ENCODE measurements at regions not wholly inside any gene's neighbourhood (a gene's known extent, or its start where the extent isn't known, plus 50 kb on each side); places are given as distances from the start of the nearest gene placed in this dataset.

- TF ChIP-seq PRDM4 (tag by site-specific recombination; IDR thresholded peaks at IDR 0.05) = no peak
Observed at GRCh38 chr20:17870086-17870740, 98.4 kb downstream of the SNX5 start (continued).

GRCh38 chr20:17869295-17869994 lies 99.1 kb downstream of the SNX5 start:
- Histone ChIP-seq H3K36me3 (ENCODE audit: control insufficient read depth in 2 of 2, insufficient read depth in 1 of 2, low read length in 2 of 2) (no peaks in the 10 kb centered on the region), H3K4me1 (ENCODE audit: control insufficient read depth, insufficient read depth, low read length) (no peaks in the 10 kb centered on the region), H3K4me3 (ENCODE audit: low read depth, low read length) (no peak overlapping the region), H3K9me3 (ENCODE audit: control insufficient read depth, insufficient read depth, low read depth, low read length) (no peaks in the 10 kb centered on the region), H3K27ac (ENCODE audit: extremely low read depth, low read depth, low read length) (no peak overlapping the region)
- TF ChIP-seq ZNF221 (tag by site-specific recombination; IDR thresholded peaks at IDR 0.05; ENCODE audit: borderline replicate concordance) = no peak
- no peak for TF ChIP-seq ZNF16 (tag by site-specific recombination; IDR thresholded peaks at IDR 0.05; ENCODE audit: low read depth)
- no peak for TF ChIP-seq ZBTB48 (tag by site-specific recombination; IDR thresholded peaks at IDR 0.05)
- TF ChIP-seq ZNF707 (tag by site-specific recombination; IDR thresholded peaks at IDR 0.05) = no peak
- no peak for TF ChIP-seq ZNF335 (tag by site-specific recombination; conservative IDR thresholded peaks at IDR 0.05)
- TF ChIP-seq ZNF239 (tag by site-specific recombination; IDR thresholded peaks at IDR 0.05) = no peak
- TF ChIP-seq ZNF510 (tag by site-specific recombination; IDR thresholded peaks at IDR 0.05; ENCODE audit: insufficient replicate concordance) = no peak
- no peak for TF ChIP-seq ZNF341 (tag by site-specific recombination; IDR thresholded peaks at IDR 0.05; ENCODE audit: low read depth)
- ChIA-PET CTCF (no interaction called here), POLR2A (no interaction called here)

GRCh38 chr20:17868700-17869231 lies 99.8 kb downstream of the SNX5 start:
- POLR2A ChIA-PET = no interaction called here
- H3K27ac ChIP-seq (ENCODE audit: extremely low read depth, low read depth, low read length) = no peak overlapping the region
- TF ChIP-seq ZSCAN18 (tag by site-specific recombination; IDR thresholded peaks at IDR 0.05) (no peak), ZNF157 (tag by site-specific recombination; IDR thresholded peaks at IDR 0.05) (no peak), ZNF211 (tag by site-specific recombination; IDR thresholded peaks at IDR 0.05; ENCODE audit: low read depth) (no peak), HOXD13 (CRISPR knock-in tag; IDR thresholded peaks at IDR 0.05; ENCODE audit: borderline replicate concordance) (no peak), ZSCAN23 (tag by site-specific recombination; IDR thresholded peaks at IDR 0.05) (no peak), ZNF394 (tag by site-specific recombination; IDR thresholded peaks at IDR 0.05; ENCODE audit: borderline replicate concordance) (no peak), ZNF660 (tag by site-specific recombination; IDR thresholded peaks at IDR 0.05) (no peak), HOXC10 (CRISPR knock-in tag; IDR thresholded peaks at IDR 0.05) (no peak), RBAK (tag by site-specific recombination; IDR thresholded peaks at IDR 0.05) (no peak)
- no peaks in the 10 kb centered on the region for H3K4me1 ChIP-seq (ENCODE audit: control insufficient read depth, insufficient read depth, low read length)
- no peaks in the 10 kb centered on the region for H3K36me3 ChIP-seq (ENCODE audit: control insufficient read depth in 2 of 2, insufficient read depth in 1 of 2, low read length in 2 of 2)
- H3K4me3 ChIP-seq (ENCODE audit: low read depth, low read length) = no peak overlapping the region
- CTCF ChIA-PET = interaction anchor here (1.0 kb wide), 1 partner anchor 407 kb away, joined by 3 read pairs; no protein-coding TSS in a partner anchor
- H3K9me3 ChIP-seq (ENCODE audit: control insufficient read depth, insufficient read depth, low read depth, low read length) = no peaks in the 10 kb centered on the region

Data from HEK293 (cell line).